ENCODE measurements at regions not wholly inside any gene's neighbourhood (a gene's known extent, or its start where the extent isn't known, plus 50 kb on each side); places are given as distances from the start of the nearest gene placed in this dataset.

DNA sequence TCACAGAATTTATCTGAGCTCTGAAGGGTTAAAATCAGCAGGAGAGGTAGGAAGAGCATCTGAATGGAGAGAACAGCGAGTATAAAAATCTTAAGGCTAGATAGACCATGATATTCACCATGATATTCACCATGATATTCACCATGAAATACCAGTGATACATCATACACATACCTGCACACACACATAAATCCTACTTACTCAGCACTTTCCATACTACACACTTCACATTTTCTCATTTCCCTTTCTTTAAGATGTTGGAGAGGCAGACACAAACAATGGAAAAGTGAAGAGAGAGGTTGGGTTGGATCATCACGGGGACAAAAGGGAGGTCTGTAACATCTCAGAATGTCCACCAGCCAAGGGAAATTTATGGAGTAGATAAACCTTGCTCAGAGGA lies 66.4 kb upstream of the ATP10B start:
- TF ChIP-seq, protein P1, sequence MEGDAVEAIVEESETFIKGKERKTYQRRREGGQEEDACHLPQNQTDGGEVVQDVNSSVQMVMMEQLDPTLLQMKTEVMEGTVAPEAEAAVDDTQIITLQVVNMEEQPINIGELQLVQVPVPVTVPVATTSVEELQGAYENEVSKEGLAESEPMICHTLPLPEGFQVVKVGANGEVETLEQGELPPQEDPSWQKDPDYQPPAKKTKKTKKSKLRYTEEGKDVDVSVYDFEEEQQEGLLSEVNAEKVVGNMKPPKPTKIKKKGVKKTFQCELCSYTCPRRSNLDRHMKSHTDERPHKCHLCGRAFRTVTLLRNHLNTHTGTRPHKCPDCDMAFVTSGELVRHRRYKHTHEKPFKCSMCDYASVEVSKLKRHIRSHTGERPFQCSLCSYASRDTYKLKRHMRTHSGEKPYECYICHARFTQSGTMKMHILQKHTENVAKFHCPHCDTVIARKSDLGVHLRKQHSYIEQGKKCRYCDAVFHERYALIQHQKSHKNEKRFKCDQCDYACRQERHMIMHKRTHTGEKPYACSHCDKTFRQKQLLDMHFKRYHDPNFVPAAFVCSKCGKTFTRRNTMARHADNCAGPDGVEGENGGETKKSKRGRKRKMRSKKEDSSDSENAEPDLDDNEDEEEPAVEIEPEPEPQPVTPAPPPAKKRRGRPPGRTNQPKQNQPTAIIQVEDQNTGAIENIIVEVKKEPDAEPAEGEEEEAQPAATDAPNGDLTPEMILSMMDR (IDR thresholded peaks at IDR 0.05) = no peak
- no peak for TF ChIP-seq POLR2AphosphoS5 (IDR thresholded peaks at IDR 0.05)
